ENCODE measurements at regions not wholly inside any gene's neighbourhood (a gene's known extent, or its start where the extent isn't known, plus 50 kb on each side); places are given as distances from the start of the nearest gene placed in this dataset.

DNA sequence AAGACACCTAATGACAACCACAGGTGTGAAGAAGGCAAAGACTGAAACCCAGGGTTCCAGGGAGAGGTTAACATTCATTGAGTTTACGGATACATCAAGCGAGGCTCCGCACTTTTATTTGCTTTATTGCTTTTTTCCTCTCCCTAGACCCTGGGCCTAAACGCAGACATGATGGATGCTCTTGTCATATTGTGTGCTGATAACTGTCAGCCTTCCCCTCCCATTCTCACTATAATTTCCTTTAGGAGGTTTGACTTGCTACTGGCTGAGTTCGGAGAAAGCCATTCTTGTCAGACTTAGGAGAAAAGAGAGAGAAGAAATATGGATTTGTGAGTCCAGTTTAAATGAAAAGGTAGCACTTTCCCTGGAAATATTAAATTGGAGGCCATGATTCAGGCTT lies 471.6 kb downstream of the DNAH5 start:
- H3K27me3 ChIP-seq = no peaks in the 10 kb centered on the region
- no peaks in the 10 kb centered on the region for H4K20me1 ChIP-seq (ENCODE audit: low read depth)
- H3K4me3 Mint-ChIP-seq = no peak overlapping the region
- peaks cover 8% of the 10 kb centered on the region for H3K9me3 Mint-ChIP-seq
- TF ChIP-seq EZH2phosphoT487 (IDR thresholded peaks at IDR 0.05) (no peak), EZH2 (IDR thresholded peaks at IDR 0.05) (no peak)
- TF ChIP-seq, protein P1, sequence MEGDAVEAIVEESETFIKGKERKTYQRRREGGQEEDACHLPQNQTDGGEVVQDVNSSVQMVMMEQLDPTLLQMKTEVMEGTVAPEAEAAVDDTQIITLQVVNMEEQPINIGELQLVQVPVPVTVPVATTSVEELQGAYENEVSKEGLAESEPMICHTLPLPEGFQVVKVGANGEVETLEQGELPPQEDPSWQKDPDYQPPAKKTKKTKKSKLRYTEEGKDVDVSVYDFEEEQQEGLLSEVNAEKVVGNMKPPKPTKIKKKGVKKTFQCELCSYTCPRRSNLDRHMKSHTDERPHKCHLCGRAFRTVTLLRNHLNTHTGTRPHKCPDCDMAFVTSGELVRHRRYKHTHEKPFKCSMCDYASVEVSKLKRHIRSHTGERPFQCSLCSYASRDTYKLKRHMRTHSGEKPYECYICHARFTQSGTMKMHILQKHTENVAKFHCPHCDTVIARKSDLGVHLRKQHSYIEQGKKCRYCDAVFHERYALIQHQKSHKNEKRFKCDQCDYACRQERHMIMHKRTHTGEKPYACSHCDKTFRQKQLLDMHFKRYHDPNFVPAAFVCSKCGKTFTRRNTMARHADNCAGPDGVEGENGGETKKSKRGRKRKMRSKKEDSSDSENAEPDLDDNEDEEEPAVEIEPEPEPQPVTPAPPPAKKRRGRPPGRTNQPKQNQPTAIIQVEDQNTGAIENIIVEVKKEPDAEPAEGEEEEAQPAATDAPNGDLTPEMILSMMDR (IDR thresholded peaks at IDR 0.05) = no peak
- no peak overlapping the region for H3K4me3 ChIP-seq
- H3K4me1 ChIP-seq = no peaks in the 10 kb centered on the region
- no peak overlapping the region for H3K27ac ChIP-seq
- H3K9ac ChIP-seq = no peak overlapping the region
- no peaks in the 10 kb centered on the region for H3F3A ChIP-seq (ENCODE audit: low read depth)
- H3K36me3 ChIP-seq = no peaks in the 10 kb centered on the region
- no peaks in the 10 kb centered on the region for H3K9me3 ChIP-seq (ENCODE audit: low read depth)
- peaks cover 2% of the 10 kb centered on the region for H3K4me1 Mint-ChIP-seq
- no peak overlapping the region for H2AFZ ChIP-seq (replicated peaks)
- no peaks in the 10 kb centered on the region for H3K36me3 Mint-ChIP-seq
- H3K27ac Mint-ChIP-seq = no peak overlapping the region
- H3K79me2 ChIP-seq (ENCODE audit: low read depth) = no peaks in the 10 kb centered on the region
- no peaks in the 10 kb centered on the region for H3K27me3 Mint-ChIP-seq (ENCODE audit: insufficient read depth, low read depth)
- DNase-seq (ENCODE audit: low spot score) = no peak
- H3K4me2 ChIP-seq = no peak overlapping the region

DNA sequence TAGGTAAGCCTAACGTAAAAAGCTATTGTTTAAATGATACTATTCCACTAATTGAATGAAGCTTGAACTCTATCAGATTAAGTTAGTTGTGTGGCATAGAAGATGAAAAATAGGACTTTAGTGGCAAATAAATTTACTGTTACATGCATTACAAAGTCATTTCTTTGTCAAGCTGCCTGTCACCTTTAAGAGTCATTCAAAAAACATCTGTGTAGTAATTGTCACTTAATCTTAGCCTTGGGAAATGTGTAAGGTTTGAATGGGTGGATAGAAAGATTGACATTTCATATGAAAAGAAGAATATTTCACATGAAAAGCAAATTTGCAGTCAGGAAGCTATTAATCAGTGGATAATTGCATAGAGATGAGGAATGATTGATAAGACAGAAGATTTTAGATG lies 473.5 kb downstream of the DNAH5 start:
- Histone ChIP-seq H3K4me3 (no peak overlapping the region), H2AFZ (replicated peaks) (no peak overlapping the region), H3K27ac (no peak overlapping the region), H3K79me2 (ENCODE audit: low read depth) (no peaks in the 10 kb centered on the region), H3K9ac (no peak overlapping the region), H3F3A (ENCODE audit: low read depth) (no peaks in the 10 kb centered on the region), H3K36me3 (no peaks in the 10 kb centered on the region), H3K9me3 (ENCODE audit: low read depth) (no peaks in the 10 kb centered on the region), H3K4me2 (no peak overlapping the region), H4K20me1 (ENCODE audit: low read depth) (no peaks in the 10 kb centered on the region), H3K4me1 (no peaks in the 10 kb centered on the region), H3K27me3 (no peaks in the 10 kb centered on the region)
- TF ChIP-seq EZH2phosphoT487 (IDR thresholded peaks at IDR 0.05) (no peak), EZH2 (IDR thresholded peaks at IDR 0.05) (no peak)
- TF ChIP-seq, protein P1 (IDR thresholded peaks at IDR 0.05) = no peak
- no peak for DNase-seq (ENCODE audit: low spot score)
- Mint-ChIP-seq H3K4me1 (no peaks in the 10 kb centered on the region), H3K4me3 (no peak overlapping the region), H3K27me3 (ENCODE audit: insufficient read depth, low read depth) (no peaks in the 10 kb centered on the region), H3K36me3 (no peaks in the 10 kb centered on the region), H3K27ac (no peak overlapping the region), H3K9me3 (peaks cover 8% of the 10 kb centered on the region)

DNA sequence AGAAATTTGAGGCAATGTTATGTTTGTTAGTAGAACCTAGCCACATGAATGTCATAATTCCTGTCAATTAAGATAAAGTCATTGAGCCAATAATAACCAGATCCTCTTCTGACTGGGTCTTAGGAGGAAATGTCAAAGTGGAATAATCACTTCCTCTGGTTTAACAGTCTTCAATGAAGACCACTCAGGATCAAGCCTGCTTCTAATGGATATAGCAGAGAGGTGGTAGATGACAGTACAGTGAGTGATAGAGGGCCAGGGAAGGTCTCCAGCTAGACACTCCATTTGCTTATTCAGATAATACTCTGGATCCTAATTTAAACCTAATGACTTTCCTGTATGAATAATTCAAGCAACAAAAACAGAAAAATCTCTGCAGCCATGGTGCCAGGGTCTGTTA lies 474.2 kb downstream of the DNAH5 start:
- H3K4me3 ChIP-seq = no peak overlapping the region
- H3K27me3 Mint-ChIP-seq (ENCODE audit: insufficient read depth, low read depth) = no peaks in the 10 kb centered on the region
- H3K27me3 ChIP-seq = no peaks in the 10 kb centered on the region
- H4K20me1 ChIP-seq (ENCODE audit: low read depth) = no peaks in the 10 kb centered on the region
- no peaks in the 10 kb centered on the region for H3K4me1 ChIP-seq
- no peak overlapping the region for H3K27ac ChIP-seq
- H3K36me3 ChIP-seq = no peaks in the 10 kb centered on the region
- H3K4me1 Mint-ChIP-seq = no peaks in the 10 kb centered on the region
- H3K79me2 ChIP-seq (ENCODE audit: low read depth) = no peaks in the 10 kb centered on the region
- H3F3A ChIP-seq (ENCODE audit: low read depth) = no peaks in the 10 kb centered on the region
- TF ChIP-seq EZH2 (IDR thresholded peaks at IDR 0.05) = no peak
- TF ChIP-seq EZH2phosphoT487 (IDR thresholded peaks at IDR 0.05) = no peak
- TF ChIP-seq, protein P1 (IDR thresholded peaks at IDR 0.05) = no peak
- peaks cover 3% of the 10 kb centered on the region for H3K9me3 Mint-ChIP-seq
- no peak overlapping the region for H2AFZ ChIP-seq (replicated peaks)
- H3K9me3 ChIP-seq (ENCODE audit: low read depth) = no peaks in the 10 kb centered on the region
- H3K36me3 Mint-ChIP-seq = no peaks in the 10 kb centered on the region
- no peak overlapping the region for H3K9ac ChIP-seq
- H3K4me3 Mint-ChIP-seq = no peak overlapping the region
- H3K4me2 ChIP-seq = no peak overlapping the region
- no peak overlapping the region for H3K27ac Mint-ChIP-seq
- DNase-seq (ENCODE audit: low spot score) = no peak
